Heart left ventricle (tissue), 16 donors: ENCODE measurements at regions not wholly inside any gene's neighbourhood (a gene's known extent, or its start where the extent isn't known, plus 50 kb on each side); places are given as distances from the start of the nearest gene placed in this dataset.

ENCODE experiments used
- ATAC-seq, 4 donors: fragments of 200-7000 bp; cut with Tn5 transposase; one replicate each; pipeline ENCODE4 v1.9.1; 2020 to 2022; ENCODE audit warnings: moderate library complexity in 4 of 4, mild to moderate bottlenecking in 3 of 4, moderate number of reproducible peaks in 1 of 4
- DNase-seq, 5 donors: peaks; one replicate each; pipeline ENCODE4 v3.0.0-alpha.2; 2020
- H3K27ac ChIP-seq, 12 donors: fragments of 200-600 bp; sonication (generic) in 4 of 12; one replicate each; pipeline versions ENCODE4 v1.5.0 to v1.8.0; 2016 to 2022; ENCODE audit warnings: mild to moderate bottlenecking in 2 of 12
- H3K27me3 ChIP-seq, 9 donors: fragments of 200-600 bp; sonication (generic) in 2 of 9; one replicate each; pipeline versions ENCODE4 v1.5.1 to v1.8.0; 2016 to 2022; ENCODE audit warnings: mild to moderate bottlenecking in 3 of 9
- H3K36me3 ChIP-seq, 9 donors: fragments of 200-600 bp; sonication (generic) in 2 of 9; one replicate each; pipeline versions ENCODE4 v1.5.0 to v1.8.0; 2018 to 2022; ENCODE audit warnings: mild to moderate bottlenecking in 2 of 9
- H3K4me1 ChIP-seq, 12 donors: fragments of 200-600 bp; sonication (generic) in 4 of 12; one replicate each; pipeline versions ENCODE4 v1.5.0 to v1.8.0; 2016 to 2022; ENCODE audit warnings: mild to moderate bottlenecking in 3 of 12
- H3K4me3 ChIP-seq, 12 donors: fragments of 200-600 bp; sonication (generic) in 4 of 12; one replicate each; pipeline versions ENCODE4 v1.5.0 to v1.8.0; 2017 to 2022; ENCODE audit warnings: mild to moderate bottlenecking in 9 of 12, moderate library complexity in 4 of 12
- H3K9me3 ChIP-seq, 12 donors: fragments of 200-600 bp; sonication (generic) in 4 of 12; one replicate each; pipeline versions ENCODE4 v1.5.0 to v1.8.0; 2016 to 2022; ENCODE audit warnings: mild to moderate bottlenecking in 1 of 12
- CTCF ChIP-seq, 12 donors: fragments of 200-600 bp; sonication (generic) in 4 of 12; IDR thresholded peaks; one replicate each; pipeline versions ENCODE4 v1.5.0 to v1.8.0; 2018 to 2022; ENCODE audit warnings: antibody characterized with exemption in 12 of 12, mild to moderate bottlenecking in 5 of 12
- POLR2A ChIP-seq, 2 donors: fragments of 450-650 bp; IDR thresholded peaks; one replicate each; pipeline ENCODE4 v1.6.1; 2017; ENCODE audit warnings: antibody characterized with exemption in 2 of 2, mild to moderate bottlenecking in 2 of 2, moderate library complexity in 2 of 2
- WGBS, 4 donors: extraction: QIAGEN DNeasy Blood & Tissue Kit in 2 of 4; methylation state at CpG; one replicate each; pipeline versions ENCODE4 v1.1.5 to v1.1.7; 2013 to 2018; 5-methylcytosine and 5-hydroxymethylcytosine counted together
- intact Hi-C, 10 donors: fragments of 100-400 bp; cut with DNase I; formaldehyde crosslinking; loops; one replicate each; pipeline versions ENCODE4 v1.11.1 to v1.14.2; 2022
- donor health status: ischemic (EF 13 %, LVEDD 7.1; RV severe dilation, severe dysfunction).
- donor health status: healthy with polysubstance abuse.
- donor health status: DM: no; HTN: yes; CAD: no.
- donor health status: DM: no; HTN: no; CAD: no.
- donor health status: ischemic (EF 25% LVEDD 6.9; RV normal size, moderate dysfunction).
- donor health status: ischemic (EF 25% LVEDD 5.7; RV mildly dilated, moderate dysfunction).
- donor health status: healthy.
- donor health status: DM: yes; HTN: yes; CAD: no.
- donor health status: ischemic (EF 35%, LVEDD 5.7; RV mildly dilated, moderate dysfunction).
- donor health status: nonischemic (EF 11% LVEDD 7.7; RV severe dilation, severe dysfunction).
- donor health status: DM: yes; HTN: yes; CAD: no.
- donor health status: PGD.
- donor health status: ischemic (EF 29% LVEDD 5.4; RV normal size, mild dysfunction).
- donor health status: nonischemic (EF 23%, LVEDD 6.1; RV moderate dilation, normal function).

- Histone ChIP-seq H3K36me3 (no peaks in the 10 kb centered on the region), H3K9me3 (no peaks in the 10 kb centered on the region), H3K4me3 (no peak overlapping the region), H3K27ac (peak overlapping the region in 10 of 12 donors; percentile 12 to 64 (median 39)), H3K27me3 (no peaks in the 10 kb centered on the region), H3K4me1 (peaks cover 0 to 13% (median 4%) of the 10 kb centered on the region in 12 donors)
- WGBS, 4 donors: 40 to 54% (median 50%) methylated on average over 5 of the region's 5 CpGs
- intact Hi-C loops: no loop called here
- ATAC-seq: peak; percentile 79 to 91 (median 90)
- no peak for TF ChIP-seq POLR2A (IDR thresholded peaks at IDR 0.05)
- TF ChIP-seq CTCF (IDR thresholded peaks at IDR 0.05): no peak
- peak in 4 of 5 donors; percentile 61 to 85 (median 73) for DNase-seq
Observed at GRCh38 chr6:164303102-164303964, 888.8 kb downstream of the QKI start.

GRCh38 chr6:164296411-164296810, 881.9 kb downstream of the QKI start:
- TF ChIP-seq POLR2A (IDR thresholded peaks at IDR 0.05) (no peak), CTCF (IDR thresholded peaks at IDR 0.05) (no peak)
- H3K27me3 ChIP-seq: no peaks in the 10 kb centered on the region
- no peak overlapping the region for H3K27ac ChIP-seq
- peaks cover 0 to 18% (median 4%) of the 10 kb centered on the region in 12 donors for H3K9me3 ChIP-seq
- no peak for ATAC-seq
- 86 to 97% (median 88%) methylated on average over 4 of the region's 4 CpGs for WGBS, 4 donors
- DNase-seq: no peak
- no peaks in the 10 kb centered on the region for H3K4me1 ChIP-seq
- no peak overlapping the region for H3K4me3 ChIP-seq
- intact Hi-C loops: no loop called here
- no peaks in the 10 kb centered on the region for H3K36me3 ChIP-seq

- TF ChIP-seq POLR2A (IDR thresholded peaks at IDR 0.05) (no peak), CTCF (IDR thresholded peaks at IDR 0.05) (no peak)
- 87 to 94% (median 89%) methylated on average over 9 of the region's 9 CpGs for WGBS, 4 donors
- intact Hi-C loops: no loop called here
Observed at GRCh38 chr6:164294047-164294784, 879.7 kb downstream of the QKI start.

GRCh38 chr6:164291224-164291623, 876.7 kb downstream of the QKI start:
- no peaks in the 10 kb centered on the region for H3K36me3 ChIP-seq
- peaks cover 0 to 29% (median 9%) of the 10 kb centered on the region in 12 donors for H3K9me3 ChIP-seq
- no peak overlapping the region for H3K4me3 ChIP-seq
- intact Hi-C loops: no loop called here
- no peaks in the 10 kb centered on the region for H3K27me3 ChIP-seq
- ATAC-seq (no peak), DNase-seq (no peak)
- H3K4me1 ChIP-seq: no peaks in the 10 kb centered on the region
- no peak for TF ChIP-seq CTCF (IDR thresholded peaks at IDR 0.05)
- TF ChIP-seq POLR2A (IDR thresholded peaks at IDR 0.05): no peak
- no peak overlapping the region for H3K27ac ChIP-seq

More at GRCh38 chr6:164294047-164294784, 879.7 kb downstream of the QKI start:
- Histone ChIP-seq H3K4me1 (no peaks in the 10 kb centered on the region), H3K9me3 (peaks cover 0 to 29% (median 9%) of the 10 kb centered on the region in 12 donors), H3K4me3 (no peak overlapping the region), H3K27me3 (no peaks in the 10 kb centered on the region), H3K27ac (no peak overlapping the region), H3K36me3 (no peaks in the 10 kb centered on the region)
- no peak for DNase-seq
- ATAC-seq: no peak
